AG04450 (cell line): ENCODE measurements at regions not wholly inside any gene's neighbourhood (a gene's known extent, or its start where the extent isn't known, plus 50 kb on each side); places are given as distances from the start of the nearest gene placed in this dataset.

ENCODE experiments used
- CTCF ChIA-PET: fragments of 300-600, 350-600 bp; formaldehyde crosslinking; extraction: SDS; loops from one replicate; lab custom pipeline; 2022; ENCODE audit warnings: antibody characterized with exemption, inconsistent platforms; lab: Charles Lee
- POLR2A ChIA-PET: fragments of 350-600 bp; formaldehyde crosslinking; extraction: SDS; loops from one replicate; lab custom pipeline; 2021; ENCODE audit warnings: antibody characterized with exemption, inconsistent platforms; lab: Yijun Ruan, JAX
- DNase-seq: peaks from one replicate; pipeline ENCODE4 v3.0.0-alpha.2; 2011; ENCODE audit warnings: low read depth, low spot score
- H3K27ac ChIP-seq: one replicate; pipeline ENCODE4 v1.5.1; 2012; ENCODE audit warnings: low read depth, low read length, control low read depth
- H3K27me3 ChIP-seq: one replicate; pipeline ENCODE4 v1.6.0; 2012; ENCODE audit warnings: low read length; ENCODE audit not compliant: control insufficient read depth, insufficient read depth
- H3K4me3 ChIP-seq: 2 replicates; pipeline ENCODE4 v1.5.1; 2011; ENCODE audit warnings: mild to moderate bottlenecking, low read depth, low read length, control low read depth
- H3K9me3 ChIP-seq: 2 replicates; pipeline ENCODE4 v1.5.1; 2012; ENCODE audit warnings: low read length; ENCODE audit not compliant: control insufficient read depth, insufficient read depth
- CTCF ChIP-seq: IDR thresholded peaks from 2 replicates; pipeline ENCODE4 v1.5.1; 2011; ENCODE audit warnings: low read depth, low read length, control low read depth, inconsistent platforms

GRCh38 chr10:65571011-65571570 is 1354.7 kb upstream of the LRRTM3 start:
- ChIA-PET CTCF (no interaction called here), POLR2A (interaction anchor here (0.6 kb wide), 1 partner anchor 14 kb away, joined by 3 read pairs; no protein-coding TSS in a partner anchor)
- no peaks in the 10 kb centered on the region for H3K9me3 ChIP-seq
- H3K27ac ChIP-seq, result no peak overlapping the region
- no peak for DNase-seq
- no peak for TF ChIP-seq CTCF
- H3K27me3 ChIP-seq, result no peaks in the 10 kb centered on the region
- peak overlapping the region; percentile 68 for H3K4me3 ChIP-seq

GRCh38 chr10:65581426-65582026 is 1344.3 kb upstream of the LRRTM3 start:
- DNase-seq, result no peak
- no peaks in the 10 kb centered on the region for H3K27me3 ChIP-seq
- no peak overlapping the region for H3K4me3 ChIP-seq
- H3K9me3 ChIP-seq, result peaks cover 7% of the 10 kb centered on the region
- ChIA-PET POLR2A (no interaction called here), CTCF (no interaction called here)
- TF ChIP-seq CTCF, result no peak
- H3K27ac ChIP-seq, result no peak overlapping the region

GRCh38 chr10:65602182-65602865 is 1323.5 kb upstream of the LRRTM3 start:
- CTCF ChIA-PET, result no interaction called here
- POLR2A ChIA-PET, result no interaction called here
- H3K9me3 ChIP-seq, result no peaks in the 10 kb centered on the region
- H3K27ac ChIP-seq, result no peak overlapping the region
- no peak overlapping the region for H3K4me3 ChIP-seq
- no peak for DNase-seq
- H3K27me3 ChIP-seq, result no peaks in the 10 kb centered on the region
- no peak for TF ChIP-seq CTCF

DNA sequence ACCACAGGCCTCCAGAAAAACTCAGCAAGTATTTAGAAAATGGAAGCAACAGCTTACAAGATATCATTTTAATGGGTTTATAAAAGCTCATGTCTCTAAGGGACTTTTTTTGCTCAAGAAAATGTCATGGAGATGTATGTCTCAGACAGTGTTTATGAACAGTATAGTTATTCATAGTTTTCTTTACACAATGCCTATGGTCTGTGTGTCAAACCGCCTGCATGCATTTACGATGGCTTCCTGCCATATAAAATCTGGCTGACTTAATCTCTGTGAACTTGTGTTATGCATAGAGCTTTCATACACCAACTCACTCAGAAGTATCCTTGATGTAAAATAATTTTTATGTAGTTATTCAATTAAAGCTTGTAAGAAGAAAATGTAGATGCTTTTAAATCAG is 1314.2 kb upstream of the LRRTM3 start:
- no peak overlapping the region for H3K27ac ChIP-seq
- DNase-seq, result peak; percentile 4
- no peaks in the 10 kb centered on the region for H3K27me3 ChIP-seq
- no peak overlapping the region for H3K4me3 ChIP-seq
- H3K9me3 ChIP-seq, result no peaks in the 10 kb centered on the region
- ChIA-PET POLR2A (no interaction called here), CTCF (no interaction called here)
- no peak for TF ChIP-seq CTCF

DNA sequence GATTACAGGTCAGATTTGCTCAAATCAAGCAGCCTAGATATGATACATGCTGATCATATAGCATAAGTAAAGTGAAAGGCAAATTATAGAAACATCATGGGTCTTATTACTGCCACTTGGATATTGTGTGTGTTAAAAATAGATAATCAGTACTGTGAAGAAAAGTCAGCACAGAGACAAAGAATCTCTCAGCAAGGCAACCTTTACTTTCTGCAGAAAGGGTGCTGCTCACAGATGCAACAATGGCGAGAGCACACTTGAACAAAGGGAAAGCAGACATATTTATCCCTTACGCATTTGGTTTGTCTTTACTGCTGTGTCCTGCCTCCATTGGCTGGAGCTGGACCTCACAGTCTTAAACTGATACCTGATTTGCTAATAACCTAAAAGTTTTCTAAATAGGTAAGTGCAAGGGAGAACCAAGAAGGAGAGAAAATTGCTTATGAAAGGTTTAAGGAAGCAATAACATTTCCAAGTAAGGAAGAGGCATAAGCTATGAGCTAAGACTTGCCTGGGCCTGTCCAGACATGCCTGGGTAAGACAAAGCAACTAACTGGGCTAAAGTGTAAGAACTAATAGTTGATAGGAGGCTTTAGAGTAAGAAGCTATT is 1310.8 kb upstream of the LRRTM3 start:
- ChIA-PET POLR2A (no interaction called here), CTCF (no interaction called here)
- H3K27ac ChIP-seq, result no peak overlapping the region
- no peaks in the 10 kb centered on the region for H3K27me3 ChIP-seq
- TF ChIP-seq CTCF, result no peak
- no peak for DNase-seq
- H3K9me3 ChIP-seq, result no peaks in the 10 kb centered on the region
- no peak overlapping the region for H3K4me3 ChIP-seq
